Activated CD8-positive, alpha-beta T cell treated with anti-CD3 and anti-CD28 coated beads for 36 hours (primary cell): ENCODE measurements at regions not wholly inside any gene's neighbourhood (a gene's known extent, or its start where the extent isn't known, plus 50 kb on each side); places are given as distances from the start of the nearest gene placed in this dataset.

ENCODE experiments used
- ATAC-seq: fragments of 200-7000 bp; cut with Tn5 transposase; one replicate; pipeline ENCODE4 v1.10.0; 2021; ENCODE audit warnings: mild to moderate bottlenecking, moderate library complexity
- CTCF ChIA-PET: fragments of 350-600 bp; sonication (Branson Sonifier 250); formaldehyde crosslinking; loops from one replicate; lab custom pipeline; 2021; ENCODE audit warnings: antibody characterized with exemption; lab: Charles Lee
- POLR2A ChIA-PET: fragments of 350-600 bp; sonication (Branson Sonifier 250); formaldehyde crosslinking; loops from one replicate; lab custom pipeline; 2021; ENCODE audit warnings: antibody characterized with exemption; lab: Charles Lee
- DNase-seq: peaks from one replicate; pipeline ENCODE4 v3.0.0-alpha.2; 2020
- H3K27ac Mint-ChIP-seq: one replicate; pipeline ENCODE4 v1.8.0; 2021; ENCODE audit warnings: mild to moderate bottlenecking, mixed read lengths
- H3K27me3 Mint-ChIP-seq: one replicate; pipeline ENCODE4 v1.8.0; 2021; ENCODE audit warnings: mixed read lengths
- H3K36me3 Mint-ChIP-seq: one replicate; pipeline ENCODE4 v1.8.0; 2021; ENCODE audit warnings: low read depth, mixed read lengths
- H3K4me1 Mint-ChIP-seq: one replicate; pipeline ENCODE4 v1.8.0; 2021; ENCODE audit warnings: low read depth, mixed read lengths
- H3K4me3 Mint-ChIP-seq: one replicate; pipeline ENCODE4 v1.8.0; 2021; ENCODE audit warnings: mild to moderate bottlenecking, moderate library complexity, mixed read lengths
- H3K9me3 Mint-ChIP-seq: one replicate; pipeline ENCODE4 v1.8.0; 2021; ENCODE audit warnings: mixed read lengths
- intact Hi-C: fragments of 100-400 bp; cut with micrococcal nuclease; formaldehyde crosslinking; loops from one replicate; pipeline ENCODE4 v1.10.0; 2022
- TF ChIP-seq, protein P1 (sequence below): fragments of 200-600 bp; IDR thresholded peaks from one replicate; pipeline ENCODE4 v1.8.0; 2022; ENCODE audit warnings: antibody characterized with exemption, mild to moderate bottlenecking

DNA sequence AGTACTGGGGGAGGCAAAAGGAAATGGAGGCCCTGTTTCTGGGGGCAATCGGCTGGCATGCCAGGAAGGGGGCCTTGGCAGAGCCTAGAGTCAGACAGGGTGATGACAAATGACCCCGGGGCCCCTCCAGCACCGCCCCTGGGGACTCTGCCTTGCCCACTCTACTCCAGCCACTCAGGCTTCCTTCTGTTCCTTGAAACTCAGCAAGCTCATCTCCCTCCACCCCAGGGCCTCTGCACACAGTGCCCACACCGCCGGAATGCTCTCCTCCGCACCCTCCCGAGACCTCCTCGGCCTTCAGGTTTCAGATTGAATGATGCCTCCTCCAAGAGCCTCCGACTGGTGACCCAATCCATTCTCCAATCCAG, 122.5 kb upstream of the ZBTB40 start:
- Mint-ChIP-seq H3K36me3 (no peaks in the 10 kb centered on the region), H3K9me3 (no peaks in the 10 kb centered on the region), H3K27ac (no peak overlapping the region), H3K27me3 (peaks cover 3% of the 10 kb centered on the region), H3K4me3 (no peak overlapping the region), H3K4me1 (no peaks in the 10 kb centered on the region)
- ChIA-PET CTCF (no interaction called here), POLR2A (no interaction called here)
- ATAC-seq (no peak), DNase-seq (no peak)
- intact Hi-C loops = no loop called here
- TF ChIP-seq, protein P1, sequence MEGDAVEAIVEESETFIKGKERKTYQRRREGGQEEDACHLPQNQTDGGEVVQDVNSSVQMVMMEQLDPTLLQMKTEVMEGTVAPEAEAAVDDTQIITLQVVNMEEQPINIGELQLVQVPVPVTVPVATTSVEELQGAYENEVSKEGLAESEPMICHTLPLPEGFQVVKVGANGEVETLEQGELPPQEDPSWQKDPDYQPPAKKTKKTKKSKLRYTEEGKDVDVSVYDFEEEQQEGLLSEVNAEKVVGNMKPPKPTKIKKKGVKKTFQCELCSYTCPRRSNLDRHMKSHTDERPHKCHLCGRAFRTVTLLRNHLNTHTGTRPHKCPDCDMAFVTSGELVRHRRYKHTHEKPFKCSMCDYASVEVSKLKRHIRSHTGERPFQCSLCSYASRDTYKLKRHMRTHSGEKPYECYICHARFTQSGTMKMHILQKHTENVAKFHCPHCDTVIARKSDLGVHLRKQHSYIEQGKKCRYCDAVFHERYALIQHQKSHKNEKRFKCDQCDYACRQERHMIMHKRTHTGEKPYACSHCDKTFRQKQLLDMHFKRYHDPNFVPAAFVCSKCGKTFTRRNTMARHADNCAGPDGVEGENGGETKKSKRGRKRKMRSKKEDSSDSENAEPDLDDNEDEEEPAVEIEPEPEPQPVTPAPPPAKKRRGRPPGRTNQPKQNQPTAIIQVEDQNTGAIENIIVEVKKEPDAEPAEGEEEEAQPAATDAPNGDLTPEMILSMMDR = no peak

DNA sequence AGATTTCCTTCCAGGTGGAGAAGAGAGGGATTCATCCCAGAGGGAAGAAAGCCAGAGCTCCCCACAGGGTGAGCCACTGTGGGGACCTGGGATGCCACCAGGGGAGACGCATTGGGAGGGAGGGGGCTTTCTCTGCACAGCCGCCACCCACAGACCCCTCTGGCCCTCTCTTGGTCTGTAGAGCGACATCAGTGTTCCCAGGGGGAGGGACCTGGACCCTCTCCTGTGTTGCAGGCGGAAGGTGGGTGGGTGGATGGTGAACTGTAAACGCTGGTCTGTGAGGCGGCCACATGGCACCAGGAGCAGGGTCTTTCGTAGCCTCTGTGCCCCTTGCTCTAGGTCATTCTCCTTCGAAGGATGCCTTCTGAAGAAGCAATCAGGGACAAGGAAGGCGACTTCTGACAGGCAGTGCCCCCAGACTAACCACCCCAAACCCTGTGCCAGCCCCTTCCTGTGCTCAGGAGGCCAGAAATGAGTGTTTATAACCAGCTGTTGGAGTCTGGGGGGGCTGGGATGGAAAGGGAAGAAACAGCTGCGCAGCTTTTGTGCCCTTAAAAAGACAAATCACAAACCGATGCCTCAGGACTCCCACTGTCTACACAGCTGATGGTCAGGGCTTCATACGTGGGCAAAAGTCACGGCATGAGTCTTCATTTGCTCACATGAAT, 121.4 kb upstream of the ZBTB40 start:
- no peaks in the 10 kb centered on the region for H3K4me1 Mint-ChIP-seq
- POLR2A ChIA-PET = no interaction called here
- intact Hi-C loops = no loop called here
- no peak for DNase-seq
- H3K36me3 Mint-ChIP-seq = no peaks in the 10 kb centered on the region
- H3K27me3 Mint-ChIP-seq = peaks cover 5% of the 10 kb centered on the region
- CTCF ChIA-PET = no interaction called here
- TF ChIP-seq, protein P1 = no peak
- H3K27ac Mint-ChIP-seq = no peak overlapping the region
- no peaks in the 10 kb centered on the region for H3K9me3 Mint-ChIP-seq
- no peak for ATAC-seq
- no peak overlapping the region for H3K4me3 Mint-ChIP-seq

DNA sequence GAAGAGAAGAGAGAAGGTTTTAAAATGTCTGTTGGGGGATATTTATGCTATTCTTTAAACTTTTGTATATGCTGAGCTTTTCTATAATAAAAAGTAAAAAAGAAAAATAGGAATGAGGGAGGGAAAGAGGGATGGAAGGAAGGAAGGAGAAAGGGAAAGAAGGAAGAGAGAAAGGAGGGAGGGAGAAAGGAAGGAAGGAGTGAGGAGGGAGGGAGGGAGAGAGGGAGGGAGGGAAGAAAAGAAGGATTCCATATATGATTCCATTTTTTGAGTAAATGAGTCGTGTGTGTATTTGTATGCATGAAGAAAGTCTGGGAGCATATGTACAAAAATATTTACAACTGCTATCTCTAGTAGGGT, 120.9 kb upstream of the ZBTB40 start:
- peaks cover 5% of the 10 kb centered on the region for H3K27me3 Mint-ChIP-seq
- TF ChIP-seq, protein P1 = no peak
- H3K36me3 Mint-ChIP-seq = no peaks in the 10 kb centered on the region
- no peak overlapping the region for H3K4me3 Mint-ChIP-seq
- ChIA-PET CTCF (interaction anchor here (1.1 kb wide), 1 partner anchor 14 kb away, joined by 3 read pairs; no protein-coding TSS in a partner anchor), POLR2A (no interaction called here)
- intact Hi-C loops = no loop called here
- H3K4me1 Mint-ChIP-seq = no peaks in the 10 kb centered on the region
- no peak overlapping the region for H3K27ac Mint-ChIP-seq
- no peak for ATAC-seq
- no peak for DNase-seq
- H3K9me3 Mint-ChIP-seq = no peaks in the 10 kb centered on the region

DNA sequence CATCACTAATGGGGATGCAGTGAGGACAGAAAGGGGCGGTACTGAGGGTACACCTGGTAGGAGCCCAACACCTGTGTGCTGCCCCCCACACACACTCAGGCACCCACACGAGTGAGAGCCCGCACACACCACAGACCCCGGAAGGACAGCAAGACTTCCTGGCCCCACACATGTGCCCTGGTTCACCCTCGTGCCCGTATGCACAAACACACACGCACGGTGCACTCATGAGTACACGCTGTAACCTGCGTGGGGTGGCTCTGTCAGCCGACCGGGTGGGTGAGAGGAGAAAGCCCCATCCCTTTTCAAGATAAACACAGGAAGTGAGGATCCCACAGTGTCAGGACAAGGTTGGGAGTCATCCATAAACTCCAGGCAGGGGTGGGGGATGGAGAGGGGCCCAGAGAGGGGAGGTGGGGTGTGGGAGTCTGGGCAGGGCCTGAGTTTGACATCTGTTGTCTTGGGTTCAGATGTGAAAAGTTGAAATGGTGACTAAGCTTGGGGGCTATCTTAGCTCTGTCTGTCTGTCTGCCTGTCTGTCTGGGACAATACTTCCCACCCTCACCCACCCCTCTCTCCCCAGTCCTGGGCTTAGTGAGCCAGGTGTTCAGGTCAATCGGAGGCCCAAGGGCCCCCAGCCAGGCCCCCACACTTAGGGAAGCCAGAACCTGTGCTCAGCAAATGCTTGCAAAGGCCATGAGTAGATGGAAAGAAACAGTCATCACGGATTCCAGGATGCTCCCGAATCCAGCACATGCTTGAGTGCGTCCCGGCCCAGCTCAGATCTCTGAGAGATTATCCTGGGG, 119.8 kb upstream of the ZBTB40 start:
- H3K27ac Mint-ChIP-seq = no peak overlapping the region
- peaks cover 5% of the 10 kb centered on the region for H3K27me3 Mint-ChIP-seq
- no peak for ATAC-seq
- no peaks in the 10 kb centered on the region for H3K36me3 Mint-ChIP-seq
- no peak for DNase-seq
- no peak overlapping the region for H3K4me3 Mint-ChIP-seq
- ChIA-PET POLR2A (no interaction called here), CTCF (interaction anchor here (1.1 kb wide), 1 partner anchor 15 kb away, joined by 3 read pairs; no protein-coding TSS in a partner anchor)
- intact Hi-C loops = no loop called here
- TF ChIP-seq, protein P1 = no peak
- H3K4me1 Mint-ChIP-seq = no peaks in the 10 kb centered on the region
- H3K9me3 Mint-ChIP-seq = no peaks in the 10 kb centered on the region

DNA sequence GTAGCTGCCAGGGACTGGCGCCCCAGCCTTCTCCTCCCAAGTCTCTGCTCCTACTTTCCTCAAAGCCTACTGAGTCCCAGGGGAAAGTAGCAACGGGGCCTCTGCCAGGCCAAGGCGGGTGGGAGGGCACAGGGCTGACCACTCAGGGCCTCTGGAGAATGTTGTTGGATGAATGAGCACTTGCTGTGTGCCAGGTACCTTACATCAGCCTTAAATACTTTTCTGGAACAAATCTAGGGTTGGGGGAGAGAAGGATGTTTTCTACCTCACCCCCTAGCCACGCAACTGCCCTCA, 119.3 kb upstream of the ZBTB40 start:
- TF ChIP-seq, protein P1 = no peak
- H3K27me3 Mint-ChIP-seq = peaks cover 5% of the 10 kb centered on the region
- no peaks in the 10 kb centered on the region for H3K36me3 Mint-ChIP-seq
- H3K27ac Mint-ChIP-seq = no peak overlapping the region
- intact Hi-C loops = no loop called here
- ATAC-seq = no peak
- POLR2A ChIA-PET = no interaction called here
- H3K4me3 Mint-ChIP-seq = no peak overlapping the region
- CTCF ChIA-PET = no interaction called here
- H3K9me3 Mint-ChIP-seq = no peaks in the 10 kb centered on the region
- H3K4me1 Mint-ChIP-seq = no peaks in the 10 kb centered on the region
- DNase-seq = no peak
